ENCODE measurements at regions not wholly inside any gene's neighbourhood (a gene's known extent, or its start where the extent isn't known, plus 50 kb on each side); places are given as distances from the start of the nearest gene placed in this dataset.

GRCh38 chr2:65529419-65529818 lies 97.0 kb upstream of the SPRED2 start:
- Mint-ChIP-seq H3K27ac (peak overlapping the region; percentile 4), H3K4me1 (no peaks in the 10 kb centered on the region), H3K4me3 (no peak overlapping the region), H3K9me3 (ENCODE audit: insufficient read depth) (no peaks in the 10 kb centered on the region), H3K27me3 (peaks cover 19% of the 10 kb centered on the region)
- TF ChIP-seq CTCF (IDR thresholded peaks at IDR 0.05) (no peak), EZH2 (IDR thresholded peaks at IDR 0.05; ENCODE audit: borderline replicate concordance, insufficient read depth, low read depth, low read length, poor library complexity, severe bottlenecking) (no peak)
- CTCF ChIA-PET: no interaction called here
- Histone ChIP-seq H3K27me3 (replicated peaks in 1 of 4; ENCODE audit: control extremely low read depth in 1 of 4, control insufficient read depth in 3 of 4, insufficient read depth in 4 of 4, low read length in 3 of 4) (peaks cover 0 to 4% (median 0%) of the 10 kb centered on the region in 4 experiments), H3K4me1 (ENCODE audit: control insufficient read depth in 2 of 2, insufficient read depth in 2 of 2, low read length in 2 of 2) (no peaks in the 10 kb centered on the region), H3K36me3 (replicated peaks in 1 of 2; ENCODE audit: control extremely low read depth in 1 of 2, control insufficient read depth in 1 of 2, extremely low read depth in 1 of 2, insufficient read depth in 2 of 2, low read length in 1 of 2) (no peaks in the 10 kb centered on the region), H3K79me2 (ENCODE audit: control insufficient read depth, insufficient read depth, low read length) (no peaks in the 10 kb centered on the region), H3K27ac (ENCODE audit: low read length in 2 of 2) (no peak overlapping the region), H3K9ac (ENCODE audit: low read length) (no peak overlapping the region), H4K20me1 (ENCODE audit: control insufficient read depth, insufficient read depth, low read length, poor library complexity, severe bottlenecking) (no peaks in the 10 kb centered on the region), H3K9me3 (ENCODE audit: control extremely low read depth in 1 of 3, control insufficient read depth in 2 of 3, insufficient read depth in 1 of 3, low read length in 2 of 3) (no peaks in the 10 kb centered on the region), H2AFZ (ENCODE audit: insufficient read depth, low read depth, low read length, poor library complexity, severe bottlenecking) (no peak overlapping the region), H3K4me3 (ENCODE audit: control extremely low read depth in 1 of 5, extremely low read depth in 1 of 5, insufficient read depth in 1 of 5, low read depth in 2 of 5, low read length in 4 of 5) (no peak overlapping the region), H3K4me2 (replicated peaks; ENCODE audit: low read depth, low read length, poor library complexity, severe bottlenecking) (no peak overlapping the region)
- ATAC-seq (ENCODE audit: low read depth): no peak
- no peak for DNase-seq
- POLR2A ChIA-PET: no interaction called here
- intact Hi-C loops (cut with micrococcal nuclease): no loop called here
- WGBS (ENCODE audit: insufficient coverage): 98% methylated on average over 5 of the region's 5 CpGs

GRCh38 chr2:65528241-65528574 lies 95.8 kb upstream of the SPRED2 start:
- POLR2A ChIA-PET: no interaction called here
- Histone ChIP-seq H3K9me3 (ENCODE audit: control extremely low read depth in 1 of 3, control insufficient read depth in 2 of 3, insufficient read depth in 1 of 3, low read length in 2 of 3) (no peaks in the 10 kb centered on the region), H3K4me2 (replicated peaks; ENCODE audit: low read depth, low read length, poor library complexity, severe bottlenecking) (no peak overlapping the region), H3K79me2 (ENCODE audit: control insufficient read depth, insufficient read depth, low read length) (no peaks in the 10 kb centered on the region), H3K9ac (ENCODE audit: low read length) (no peak overlapping the region), H3K4me1 (ENCODE audit: control insufficient read depth in 2 of 2, insufficient read depth in 2 of 2, low read length in 2 of 2) (no peaks in the 10 kb centered on the region), H4K20me1 (ENCODE audit: control insufficient read depth, insufficient read depth, low read length, poor library complexity, severe bottlenecking) (no peaks in the 10 kb centered on the region), H3K27me3 (replicated peaks in 1 of 4; ENCODE audit: control extremely low read depth in 1 of 4, control insufficient read depth in 3 of 4, insufficient read depth in 4 of 4, low read length in 3 of 4) (peaks cover 0 to 4% (median 0%) of the 10 kb centered on the region in 4 experiments), H3K4me3 (ENCODE audit: control extremely low read depth in 1 of 5, extremely low read depth in 1 of 5, insufficient read depth in 1 of 5, low read depth in 2 of 5, low read length in 4 of 5) (no peak overlapping the region), H3K27ac (ENCODE audit: low read length in 2 of 2) (no peak overlapping the region), H2AFZ (ENCODE audit: insufficient read depth, low read depth, low read length, poor library complexity, severe bottlenecking) (no peak overlapping the region), H3K36me3 (replicated peaks in 1 of 2; ENCODE audit: control extremely low read depth in 1 of 2, control insufficient read depth in 1 of 2, extremely low read depth in 1 of 2, insufficient read depth in 2 of 2, low read length in 1 of 2) (no peaks in the 10 kb centered on the region)
- ATAC-seq (ENCODE audit: low read depth): no peak
- H3K27ac Mint-ChIP-seq: no peak overlapping the region
- no peak for DNase-seq
- no CpG with 5 or more reads among the region's 1 CpG for WGBS (ENCODE audit: insufficient coverage)
- intact Hi-C loops (cut with micrococcal nuclease): no loop called here
- CTCF ChIA-PET: no interaction called here
- H3K27me3 Mint-ChIP-seq: peaks cover 23% of the 10 kb centered on the region
- H3K4me1 Mint-ChIP-seq: no peaks in the 10 kb centered on the region
- no peaks in the 10 kb centered on the region for H3K9me3 Mint-ChIP-seq (ENCODE audit: insufficient read depth)
- H3K4me3 Mint-ChIP-seq: no peak overlapping the region
- TF ChIP-seq CTCF (IDR thresholded peaks at IDR 0.05): no peak
- TF ChIP-seq EZH2 (IDR thresholded peaks at IDR 0.05; ENCODE audit: borderline replicate concordance, insufficient read depth, low read depth, low read length, poor library complexity, severe bottlenecking): no peak

Measured in B cell (primary cell).